22Rv1 (cell line): ENCODE measurements at regions not wholly inside any gene's neighbourhood (a gene's known extent, or its start where the extent isn't known, plus 50 kb on each side); places are given as distances from the start of the nearest gene placed in this dataset.

Experiments
- H3K27ac ChIP-seq: fragments of 450-650 bp; 2 replicates; pipeline ENCODE4 v1.5.1; 2017
- ZFX ChIP-seq: fragments of 450-650 bp; IDR thresholded peaks from 2 replicates; pipeline ENCODE4 v1.6.1; 2017; ENCODE audit warnings: antibody characterized with exemption, borderline replicate concordance
- TF ChIP-seq, protein P1 (sequence below): fragments of 450-650 bp; IDR thresholded peaks from 2 replicates; pipeline ENCODE4 v1.5.1; 2017; ENCODE audit warnings: mild to moderate bottlenecking

DNA sequence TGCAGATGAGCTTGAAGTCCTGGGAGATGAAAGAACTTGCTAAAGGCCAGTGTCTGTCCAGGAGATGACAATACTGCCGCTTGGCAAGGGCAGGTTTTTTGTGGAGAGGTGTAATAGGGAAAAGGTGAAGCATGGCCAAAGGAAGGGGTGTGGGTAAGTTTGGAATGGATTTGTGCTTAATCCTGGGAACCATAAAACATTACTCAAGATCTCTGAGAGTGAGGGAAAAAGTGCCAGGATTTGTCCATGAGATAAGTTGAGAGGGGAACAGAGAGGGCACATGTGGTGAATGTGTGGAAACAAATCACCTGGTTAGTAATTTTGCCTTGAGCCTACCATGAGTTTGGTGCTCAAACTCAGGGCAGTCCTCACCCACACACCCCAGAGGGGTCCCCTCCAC lies 108.8 kb upstream of the CD180 start:
- TF ChIP-seq ZFX: no peak
- TF ChIP-seq, protein P1, sequence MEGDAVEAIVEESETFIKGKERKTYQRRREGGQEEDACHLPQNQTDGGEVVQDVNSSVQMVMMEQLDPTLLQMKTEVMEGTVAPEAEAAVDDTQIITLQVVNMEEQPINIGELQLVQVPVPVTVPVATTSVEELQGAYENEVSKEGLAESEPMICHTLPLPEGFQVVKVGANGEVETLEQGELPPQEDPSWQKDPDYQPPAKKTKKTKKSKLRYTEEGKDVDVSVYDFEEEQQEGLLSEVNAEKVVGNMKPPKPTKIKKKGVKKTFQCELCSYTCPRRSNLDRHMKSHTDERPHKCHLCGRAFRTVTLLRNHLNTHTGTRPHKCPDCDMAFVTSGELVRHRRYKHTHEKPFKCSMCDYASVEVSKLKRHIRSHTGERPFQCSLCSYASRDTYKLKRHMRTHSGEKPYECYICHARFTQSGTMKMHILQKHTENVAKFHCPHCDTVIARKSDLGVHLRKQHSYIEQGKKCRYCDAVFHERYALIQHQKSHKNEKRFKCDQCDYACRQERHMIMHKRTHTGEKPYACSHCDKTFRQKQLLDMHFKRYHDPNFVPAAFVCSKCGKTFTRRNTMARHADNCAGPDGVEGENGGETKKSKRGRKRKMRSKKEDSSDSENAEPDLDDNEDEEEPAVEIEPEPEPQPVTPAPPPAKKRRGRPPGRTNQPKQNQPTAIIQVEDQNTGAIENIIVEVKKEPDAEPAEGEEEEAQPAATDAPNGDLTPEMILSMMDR: no peak
- H3K27ac ChIP-seq: no peak overlapping the region

DNA sequence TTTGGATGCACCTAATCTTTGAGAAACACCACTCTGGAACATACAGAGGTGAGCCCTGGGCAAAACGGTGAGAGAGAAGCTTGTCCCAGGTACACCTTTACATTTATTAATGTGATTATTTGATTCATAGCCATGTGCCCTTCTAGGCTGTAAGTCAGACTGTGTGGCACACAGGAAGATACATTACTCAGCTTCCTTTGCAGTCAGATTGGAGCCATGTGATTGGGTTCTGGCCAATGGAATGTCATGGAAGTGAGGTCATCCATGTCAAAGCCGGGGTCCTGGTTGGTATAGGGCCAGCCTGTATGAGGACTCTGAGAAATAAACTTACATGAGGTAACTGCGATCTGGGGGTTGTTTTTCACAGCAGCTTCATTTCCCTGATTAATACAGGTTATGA lies 106.8 kb upstream of the CD180 start:
- no peak overlapping the region; the same call in 1 of the 2 replicates for H3K27ac ChIP-seq
- TF ChIP-seq, protein P1: no peak
- no peak for TF ChIP-seq ZFX

DNA sequence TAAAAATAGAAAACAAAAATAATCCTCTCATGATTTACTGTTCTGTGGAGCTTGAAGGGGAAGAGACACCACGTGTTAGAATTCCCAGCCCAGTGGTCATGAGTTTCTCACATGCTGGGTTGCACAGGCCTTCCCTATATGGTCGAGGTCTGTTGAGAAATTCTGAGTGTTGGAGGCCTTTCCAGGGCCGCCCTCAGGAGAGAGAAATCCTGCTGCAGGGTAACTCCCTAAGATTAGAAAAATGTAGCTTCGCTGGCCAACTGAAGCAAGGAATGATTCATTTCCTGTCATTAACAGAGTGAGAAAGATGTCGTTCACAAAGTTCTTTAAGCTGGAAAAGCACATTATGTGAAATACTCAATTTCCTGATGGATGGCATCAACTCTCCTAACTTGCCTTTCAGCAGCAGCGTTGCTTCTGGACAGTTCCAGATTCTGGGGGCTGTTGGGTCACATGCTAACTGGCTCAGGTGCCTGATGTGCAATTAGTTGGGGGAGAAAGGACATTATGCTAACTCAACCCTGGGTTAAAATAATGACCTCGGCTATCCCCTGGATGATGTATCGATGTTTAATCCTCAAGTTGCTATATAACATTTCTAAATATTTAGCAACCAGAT lies 104.8 kb upstream of the CD180 start:
- TF ChIP-seq, protein P1: no peak
- TF ChIP-seq ZFX: no peak
- no peak overlapping the region for H3K27ac ChIP-seq

DNA sequence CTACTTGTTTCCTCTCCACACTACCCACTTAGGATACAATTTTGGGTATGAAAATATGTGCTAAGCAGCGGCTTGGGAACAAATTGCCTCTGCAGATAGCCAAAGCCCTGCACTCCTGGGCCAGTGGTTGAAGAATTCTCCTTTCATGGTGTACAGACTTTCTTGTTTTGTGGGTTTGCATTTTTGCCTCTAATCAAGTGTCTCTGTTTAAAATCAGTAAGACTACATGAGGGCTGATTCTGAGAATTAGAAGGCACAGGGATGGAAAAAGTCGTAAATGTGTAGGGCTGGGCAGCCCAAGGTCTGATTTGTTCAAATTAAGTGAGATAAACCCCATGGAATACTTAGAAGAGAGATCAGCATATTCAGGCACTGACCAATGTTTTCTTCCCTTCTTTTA lies 103.7 kb upstream of the CD180 start:
- no peak overlapping the region for H3K27ac ChIP-seq
- TF ChIP-seq ZFX: no peak
- TF ChIP-seq, protein P1: no peak

DNA sequence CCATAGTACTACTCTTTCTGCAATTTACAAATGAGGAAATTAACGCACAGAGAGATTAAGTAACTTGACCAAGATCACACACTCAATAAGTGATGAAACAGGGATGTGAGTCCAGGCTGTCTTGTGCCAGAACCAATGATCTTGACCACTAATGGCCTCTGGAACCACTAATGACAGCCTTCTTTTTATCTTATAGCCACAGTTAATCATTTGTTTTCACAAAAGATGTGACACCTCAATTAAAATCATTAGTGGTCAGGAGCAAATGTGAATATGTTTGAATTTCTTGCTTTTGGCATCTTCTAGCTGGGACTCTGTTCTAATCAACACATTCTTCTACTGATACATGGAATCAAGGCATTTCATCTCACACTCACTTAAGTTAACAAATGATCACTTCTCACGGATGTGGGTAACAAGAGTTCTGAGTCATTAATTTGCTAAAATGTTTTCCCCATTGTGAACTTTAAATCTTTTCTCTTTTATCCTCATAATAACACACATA lies 102.7 kb upstream of the CD180 start:
- TF ChIP-seq, protein P1: no peak
- no peak for TF ChIP-seq ZFX
- H3K27ac ChIP-seq: no peak overlapping the region

DNA sequence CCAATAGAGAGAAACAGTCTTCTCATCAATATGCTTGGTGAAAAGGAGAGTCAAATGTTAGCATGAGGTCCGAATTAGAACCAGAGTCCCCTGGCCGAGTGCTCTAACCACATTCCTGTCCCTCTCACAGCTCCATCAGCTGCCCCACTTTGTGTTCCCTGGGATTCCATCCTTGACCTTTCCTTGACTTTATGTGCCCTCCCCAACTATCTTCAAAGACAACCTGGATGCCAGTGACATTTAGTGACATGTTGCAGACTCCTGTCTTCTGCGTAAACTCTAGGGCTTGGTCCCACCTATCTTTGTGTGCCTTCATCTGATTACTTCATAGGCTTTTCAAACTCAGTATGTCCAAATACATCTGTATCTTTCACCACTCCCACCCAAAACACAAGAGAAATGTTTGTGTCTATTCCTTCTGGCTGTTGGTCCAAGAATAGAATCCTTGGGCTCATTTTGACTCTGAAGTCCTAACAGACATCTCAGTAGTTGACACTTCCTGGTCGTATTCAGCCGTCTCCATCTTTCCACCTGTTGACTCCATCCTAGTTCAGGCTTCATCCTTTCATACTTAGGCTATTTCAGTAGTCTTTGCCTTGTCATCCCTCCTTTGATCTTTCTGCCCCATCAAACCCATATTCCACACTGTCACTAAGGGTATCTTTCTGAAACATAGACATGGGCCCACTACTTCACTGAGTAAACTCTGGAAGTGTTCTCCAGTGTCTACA lies 101.4 kb upstream of the CD180 start:
- no peak overlapping the region for H3K27ac ChIP-seq
- no peak for TF ChIP-seq ZFX
- TF ChIP-seq, protein P1: no peak

DNA sequence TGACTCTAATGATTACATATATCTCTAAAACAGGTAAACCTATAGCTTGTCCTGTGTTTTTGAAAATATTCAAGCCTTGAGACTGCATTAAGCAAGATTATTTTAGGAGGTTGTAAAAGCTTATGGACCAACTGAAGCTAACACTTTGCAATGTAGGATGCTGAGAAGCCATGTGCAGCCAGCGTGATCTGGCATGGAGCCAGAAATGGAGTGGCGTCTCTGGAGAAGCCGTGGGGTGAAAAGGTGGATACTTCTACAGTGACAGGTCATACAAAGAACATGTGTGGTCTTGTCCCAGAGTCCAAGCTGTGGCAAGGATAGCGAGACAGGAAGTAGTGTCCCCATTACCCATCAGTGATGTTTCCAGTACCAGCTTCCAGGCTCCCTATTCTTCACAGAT lies 100.8 kb upstream of the CD180 start:
- TF ChIP-seq ZFX: no peak
- TF ChIP-seq, protein P1: no peak
- no peak overlapping the region for H3K27ac ChIP-seq
